PC-9 (cell line): ENCODE measurements at regions not wholly inside any gene's neighbourhood (a gene's known extent, or its start where the extent isn't known, plus 50 kb on each side); places are given as distances from the start of the nearest gene placed in this dataset.

Experiments
- BruUV-seq: library from RNA; stranded (reverse); fragments of 400-500 nt; replicated peaks from 2 replicates; lab custom pipeline; 2021; lab: Mats Ljungman, UMichigan
- CTCF ChIA-PET: fragments of 300-600 bp; sonication (Branson Sonifier 250); formaldehyde crosslinking; loops from one replicate; lab custom pipeline; 2022; ENCODE audit warnings: antibody characterized with exemption; lab: Charles Lee
- POLR2A ChIA-PET: fragments of 300-600 bp; sonication (Branson Sonifier 250); formaldehyde crosslinking; loops from one replicate; lab custom pipeline; 2022; ENCODE audit warnings: antibody characterized with exemption; ENCODE audit not compliant: unreplicated experiment; lab: Charles Lee
- DNase-seq, 2 experiments: peaks; one replicate each; pipeline versions ENCODE4 v3.0.0 to v3.0.0-alpha.2; 2015 to 2022; ENCODE audit warnings: mixed read lengths in 1 of 2
- H2AFZ ChIP-seq: fragments of 200-600 bp; sonication (generic); 2 replicates; pipeline ENCODE4 v1.8.1; 2017; ENCODE audit warnings: antibody characterized with exemption
- H3F3A ChIP-seq: fragments of 200-600 bp; sonication (generic); 2 replicates; pipeline ENCODE4 v1.8.1; 2017; ENCODE audit warnings: antibody characterized with exemption, mild to moderate bottlenecking, low read depth; ENCODE audit not compliant: insufficient read depth
- H3K27ac ChIP-seq: fragments of 200-600 bp; sonication (generic); 2 replicates; pipeline ENCODE4 v1.6.1; 2016; ENCODE audit warnings: mixed run types
- H3K27me3 ChIP-seq: fragments of 200-600 bp; sonication (generic); 2 replicates; pipeline ENCODE4 v1.6.1; 2016; ENCODE audit warnings: low read depth, mixed run types; ENCODE audit not compliant: insufficient read depth
- H3K36me3 ChIP-seq: fragments of 200-600 bp; sonication (generic); 2 replicates; pipeline ENCODE4 v1.6.1; 2016; ENCODE audit warnings: low read depth, mixed run types
- H3K4me1 ChIP-seq: fragments of 200-600 bp; sonication (generic); replicated peaks from 2 replicates; pipeline ENCODE4 v1.6.1; 2016; ENCODE audit warnings: mixed run types; ENCODE audit not compliant: insufficient read depth
- H3K4me2 ChIP-seq: fragments of 200-600 bp; sonication (generic); 2 replicates; pipeline ENCODE4 v1.6.1; 2017; ENCODE audit warnings: mixed run types
- H3K4me3 ChIP-seq: fragments of 200-600 bp; sonication (generic); 2 replicates; pipeline ENCODE4 v1.6.1; 2016; ENCODE audit warnings: mixed run types
- H3K79me2 ChIP-seq: fragments of 200-600 bp; sonication (generic); 2 replicates; pipeline ENCODE4 v1.6.1; 2017; ENCODE audit warnings: low read depth, mixed run types
- H3K9me2 ChIP-seq: fragments of 200-600 bp; sonication (generic); 2 replicates; pipeline ENCODE4 v1.8.1; 2017; ENCODE audit warnings: mild to moderate bottlenecking; ENCODE audit not compliant: insufficient read depth
- H3K9me3 ChIP-seq: fragments of 200-600 bp; sonication (generic); 2 replicates; pipeline ENCODE4 v1.8.1; 2016; ENCODE audit warnings: low read depth; ENCODE audit not compliant: insufficient read depth
- H4K20me1 ChIP-seq: fragments of 200-600 bp; sonication (generic); 2 replicates; pipeline ENCODE4 v1.8.1; 2017; ENCODE audit not compliant: insufficient read depth
- EZH2 ChIP-seq: fragments of 200-600 bp; sonication (generic); IDR thresholded peaks from 2 replicates; pipeline ENCODE4 v1.8.0; 2017; ENCODE audit warnings: antibody characterized with exemption, low read depth
- intact Hi-C: fragments of 100-400 bp; cut with micrococcal nuclease; formaldehyde crosslinking; loops from one replicate; pipeline ENCODE4 v1.10.0; 2022; ENCODE audit not compliant: unreplicated experiment
- TF ChIP-seq, protein P1 (sequence below): fragments of 200-600 bp; sonication (generic); conservative IDR thresholded peaks from 2 replicates; pipeline ENCODE4 v1.6.1; 2017; ENCODE audit warnings: mixed run types, antibody characterized with exemption, mild to moderate bottlenecking, moderate library complexity

DNA sequence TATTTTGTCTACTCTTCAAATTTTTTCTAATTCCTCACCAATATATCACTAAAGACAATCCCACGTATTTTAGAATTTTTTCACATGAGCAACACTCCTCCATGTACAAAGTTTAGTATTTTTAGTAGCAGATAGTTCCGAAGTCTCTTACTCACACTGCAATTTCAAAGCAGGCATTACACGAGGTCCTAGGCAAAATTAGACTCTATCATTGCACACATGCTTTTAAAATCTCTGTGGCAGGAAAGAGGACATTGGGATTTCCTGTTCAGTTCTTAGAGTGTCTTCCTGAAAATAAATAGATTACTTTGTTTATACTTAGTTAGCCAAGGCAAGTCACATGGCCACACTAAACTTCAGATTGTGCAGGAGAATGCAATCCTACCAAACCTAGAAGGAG, 847.7 kb downstream of the ROBO2 start:
- POLR2A ChIA-PET: no interaction called here
- no peak for DNase-seq
- no peaks in the 10 kb centered on the region for H3K27me3 ChIP-seq
- CTCF ChIA-PET: no interaction called here
- intact Hi-C loops: no loop called here
- no peaks in the 10 kb centered on the region for H3K4me1 ChIP-seq
- no peaks in the 10 kb centered on the region for H3K36me3 ChIP-seq
- H3K27ac ChIP-seq: no peak overlapping the region
- H3F3A ChIP-seq: no peaks in the 10 kb centered on the region
- no peaks in the 10 kb centered on the region for H4K20me1 ChIP-seq
- no peaks in the 10 kb centered on the region for H3K79me2 ChIP-seq
- H3K9me2 ChIP-seq: no peaks in the 10 kb centered on the region; the same call in 1 of the 2 replicates
- 0 out of 2 replicates have a peak overlapping the region, but pooled peaks have one; percentile 3 for H2AFZ ChIP-seq
- BruUV-seq: no TSS peak
- H3K9me3 ChIP-seq: no peaks in the 10 kb centered on the region
- no peak overlapping the region for H3K4me2 ChIP-seq
- no peak for TF ChIP-seq EZH2
- TF ChIP-seq, protein P1, sequence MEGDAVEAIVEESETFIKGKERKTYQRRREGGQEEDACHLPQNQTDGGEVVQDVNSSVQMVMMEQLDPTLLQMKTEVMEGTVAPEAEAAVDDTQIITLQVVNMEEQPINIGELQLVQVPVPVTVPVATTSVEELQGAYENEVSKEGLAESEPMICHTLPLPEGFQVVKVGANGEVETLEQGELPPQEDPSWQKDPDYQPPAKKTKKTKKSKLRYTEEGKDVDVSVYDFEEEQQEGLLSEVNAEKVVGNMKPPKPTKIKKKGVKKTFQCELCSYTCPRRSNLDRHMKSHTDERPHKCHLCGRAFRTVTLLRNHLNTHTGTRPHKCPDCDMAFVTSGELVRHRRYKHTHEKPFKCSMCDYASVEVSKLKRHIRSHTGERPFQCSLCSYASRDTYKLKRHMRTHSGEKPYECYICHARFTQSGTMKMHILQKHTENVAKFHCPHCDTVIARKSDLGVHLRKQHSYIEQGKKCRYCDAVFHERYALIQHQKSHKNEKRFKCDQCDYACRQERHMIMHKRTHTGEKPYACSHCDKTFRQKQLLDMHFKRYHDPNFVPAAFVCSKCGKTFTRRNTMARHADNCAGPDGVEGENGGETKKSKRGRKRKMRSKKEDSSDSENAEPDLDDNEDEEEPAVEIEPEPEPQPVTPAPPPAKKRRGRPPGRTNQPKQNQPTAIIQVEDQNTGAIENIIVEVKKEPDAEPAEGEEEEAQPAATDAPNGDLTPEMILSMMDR: no peak
- no peak overlapping the region for H3K4me3 ChIP-seq

DNA sequence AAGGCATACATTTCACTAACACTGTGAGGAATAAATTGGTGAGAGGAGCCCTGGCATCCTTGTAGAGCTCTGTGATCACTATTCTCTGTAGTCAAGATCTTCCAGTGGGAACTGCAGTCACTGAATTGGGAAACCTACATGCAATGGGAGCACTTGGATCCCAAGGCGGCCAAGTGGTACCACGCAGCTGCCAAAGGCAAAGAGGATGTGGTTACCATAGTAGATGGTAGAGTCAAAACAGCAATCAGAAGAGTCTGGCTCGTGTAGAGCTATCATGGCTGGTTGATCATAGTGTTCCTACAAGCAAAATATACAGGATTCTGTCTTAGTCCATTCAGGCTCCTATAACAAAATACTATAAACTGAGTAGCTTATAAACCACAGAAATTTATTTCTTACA, 849.7 kb downstream of the ROBO2 start:
- Histone ChIP-seq H3F3A (no peaks in the 10 kb centered on the region), H3K27me3 (no peaks in the 10 kb centered on the region), H4K20me1 (no peaks in the 10 kb centered on the region), H3K4me1 (no peaks in the 10 kb centered on the region), H3K4me2 (no peak overlapping the region), H3K79me2 (no peaks in the 10 kb centered on the region), H2AFZ (no peak overlapping the region), H3K9me2 (no peaks in the 10 kb centered on the region), H3K36me3 (no peaks in the 10 kb centered on the region), H3K27ac (no peak overlapping the region), H3K4me3 (no peak overlapping the region), H3K9me3 (no peaks in the 10 kb centered on the region)
- TF ChIP-seq, protein P1: no peak
- no peak for TF ChIP-seq EZH2
- ChIA-PET POLR2A (no interaction called here), CTCF (no interaction called here)
- no TSS peak for BruUV-seq
- DNase-seq: no peak
- intact Hi-C loops: no loop called here

DNA sequence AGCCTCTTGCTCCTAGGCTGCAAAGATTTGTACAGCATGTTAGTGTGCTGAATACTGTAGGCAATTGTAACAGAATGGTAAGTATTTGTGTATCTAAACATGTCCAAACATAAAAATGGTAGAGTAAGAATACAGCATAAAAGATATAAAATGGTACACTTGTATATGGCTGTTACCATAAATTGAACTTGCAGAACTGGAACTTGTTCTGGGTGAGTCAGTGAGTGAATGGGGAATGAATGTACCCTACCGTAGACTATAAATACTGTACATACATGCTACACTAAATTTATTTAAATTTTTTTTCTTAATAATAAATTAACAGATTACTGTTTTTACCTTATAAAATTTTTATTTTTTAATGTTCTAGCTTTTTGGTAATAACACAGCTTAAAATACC, 858.7 kb downstream of the ROBO2 start:
- CTCF ChIA-PET: interaction anchor here (0.5 kb wide), 1 partner anchor 747 kb away, joined by 3 read pairs; no protein-coding TSS in a partner anchor
- POLR2A ChIA-PET: no interaction called here

More for the DNA sequence above, 858.7 kb downstream of the ROBO2 start:
- H3K27me3 ChIP-seq: no peaks in the 10 kb centered on the region
- H3K27ac ChIP-seq: no peak overlapping the region
- no peak overlapping the region for H3K4me2 ChIP-seq
- H3K9me2 ChIP-seq: no peaks in the 10 kb centered on the region
- TF ChIP-seq, protein P1: no peak
- no peak for TF ChIP-seq EZH2
- no peaks in the 10 kb centered on the region for H3K4me1 ChIP-seq
- H3K79me2 ChIP-seq: no peaks in the 10 kb centered on the region
- no peak overlapping the region for H3K4me3 ChIP-seq
- no TSS peak for BruUV-seq
- intact Hi-C loops: no loop called here
- H3K36me3 ChIP-seq: no peaks in the 10 kb centered on the region
- H4K20me1 ChIP-seq: no peaks in the 10 kb centered on the region
- no peak for DNase-seq
- H3K9me3 ChIP-seq: no peaks in the 10 kb centered on the region
- H2AFZ ChIP-seq: no peak overlapping the region
- no peaks in the 10 kb centered on the region for H3F3A ChIP-seq
